HuH-7.5 (cell line): ENCODE measurements at regions not wholly inside any gene's neighbourhood (a gene's known extent, or its start where the extent isn't known, plus 50 kb on each side); places are given as distances from the start of the nearest gene placed in this dataset.
"Not testable (repeated sequence)": the region's sequence is repeated elsewhere in the genome, so short reads cannot be mapped to it uniquely, and the experiment has no call there.

Experiments
- DNase-seq: peaks from one replicate; pipeline ENCODE4 v3.0.0; 2011; ENCODE audit warnings: low spot score

- no peak for DNase-seq
These were observed 213.9 kb downstream of the PRDM9 start for GRCh38 chr5:23721336-23721735.

DNA sequence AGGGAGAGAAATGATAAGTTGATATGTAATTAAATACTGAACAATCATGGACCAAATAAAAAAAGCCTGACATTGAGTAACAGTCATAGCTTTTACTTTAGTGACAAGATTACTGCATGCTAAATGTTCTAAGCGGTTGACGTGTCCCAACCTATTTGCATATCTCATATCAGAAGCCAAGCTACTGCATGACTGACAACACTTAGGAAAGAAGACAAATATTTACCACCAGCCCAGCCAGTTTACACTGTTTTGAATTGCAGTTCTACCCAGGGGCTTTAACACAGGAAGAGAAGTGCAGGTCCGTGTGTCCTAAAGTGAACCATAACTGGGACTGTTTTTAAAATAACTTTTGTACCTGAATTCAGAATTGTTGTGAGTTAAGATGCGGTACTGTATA lies 219.9 kb downstream of the PRDM9 start:
- no peak for DNase-seq

DNA sequence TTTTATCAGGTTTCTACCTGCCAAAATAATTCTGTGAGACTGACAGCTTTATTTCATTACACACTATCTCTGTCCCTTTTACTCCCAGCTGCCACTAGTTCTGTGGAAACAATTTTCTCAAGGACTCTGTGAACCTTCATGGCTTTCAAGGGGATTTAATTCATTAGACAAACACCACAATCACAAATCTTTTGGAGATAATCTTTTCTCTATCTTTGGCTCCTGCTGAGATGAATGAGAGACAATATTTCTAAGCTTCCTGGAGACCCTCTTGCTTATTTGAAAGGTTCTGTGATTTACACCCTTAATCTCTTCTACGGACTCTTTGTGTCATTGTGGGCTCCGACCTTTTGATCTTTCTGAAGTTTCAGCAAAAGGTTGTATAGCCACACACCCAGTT lies 222.6 kb downstream of the PRDM9 start:
- no peak for DNase-seq

- DNase-seq = no peak
These were observed 232.6 kb downstream of the PRDM9 start for GRCh38 chr5:23740029-23740428.

DNA sequence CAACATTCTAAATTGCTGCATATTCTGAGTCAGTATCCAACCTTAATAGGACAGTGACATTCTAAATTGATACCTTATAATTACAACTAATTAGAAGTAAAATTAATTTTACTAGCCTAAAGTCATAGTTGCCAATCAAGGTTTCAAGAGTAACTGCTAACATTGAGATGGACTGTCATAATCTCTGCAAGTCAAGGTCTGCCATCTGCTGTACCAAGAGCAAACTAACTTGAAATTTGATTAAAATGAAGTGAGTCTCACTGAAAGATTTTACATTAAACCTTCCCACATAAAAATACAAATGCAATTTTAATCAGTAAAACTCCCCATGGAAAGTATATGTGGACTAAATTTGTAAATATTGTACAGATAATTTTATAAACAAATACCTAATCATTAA lies 235.3 kb downstream of the PRDM9 start:
- no peak for DNase-seq

DNA sequence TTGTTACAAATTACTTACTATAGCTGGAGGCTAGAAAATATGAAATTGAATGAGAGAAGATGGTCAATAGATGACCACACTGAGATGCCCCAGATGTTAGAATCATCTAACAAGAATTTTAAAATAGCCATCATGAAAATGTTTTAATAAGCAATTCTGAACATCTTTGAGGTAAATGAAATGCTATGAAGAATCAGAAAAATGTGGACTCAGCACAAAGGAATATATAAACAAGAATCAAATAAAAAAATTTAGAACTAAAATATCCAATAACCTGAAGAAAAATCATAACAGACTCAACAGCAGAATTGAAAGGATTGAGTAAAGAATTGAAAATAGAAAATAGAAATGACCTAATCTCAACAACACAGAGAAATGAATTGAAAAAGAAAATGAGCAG lies 248.5 kb downstream of the PRDM9 start:
- DNase-seq = no peak

- no peak for DNase-seq
These were observed 249.4 kb downstream of the PRDM9 start for GRCh38 chr5:23756779-23757178.

DNA sequence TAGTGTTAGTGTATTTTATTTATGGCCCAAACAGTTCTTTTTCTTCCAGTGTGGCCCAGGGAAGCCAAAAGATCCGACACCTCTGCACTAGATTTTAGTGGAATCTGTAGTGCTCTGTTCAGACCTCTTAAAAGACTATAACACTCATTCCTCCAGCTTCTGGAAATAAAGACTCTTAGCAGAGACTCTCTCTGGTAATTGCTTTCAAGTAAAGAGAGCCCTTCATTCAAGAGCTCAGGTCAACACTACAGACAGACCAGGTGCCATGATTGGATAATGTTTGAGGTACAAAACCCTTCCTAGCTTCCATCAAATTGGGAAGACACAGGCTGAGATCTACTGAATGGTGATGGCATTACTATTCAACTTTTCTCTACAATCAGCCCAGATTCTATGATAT lies 255.8 kb downstream of the PRDM9 start:
- DNase-seq = no peak

- DNase-seq = no peak
These were observed 269.3 kb downstream of the PRDM9 start for GRCh38 chr5:23776684-23777083.

DNA sequence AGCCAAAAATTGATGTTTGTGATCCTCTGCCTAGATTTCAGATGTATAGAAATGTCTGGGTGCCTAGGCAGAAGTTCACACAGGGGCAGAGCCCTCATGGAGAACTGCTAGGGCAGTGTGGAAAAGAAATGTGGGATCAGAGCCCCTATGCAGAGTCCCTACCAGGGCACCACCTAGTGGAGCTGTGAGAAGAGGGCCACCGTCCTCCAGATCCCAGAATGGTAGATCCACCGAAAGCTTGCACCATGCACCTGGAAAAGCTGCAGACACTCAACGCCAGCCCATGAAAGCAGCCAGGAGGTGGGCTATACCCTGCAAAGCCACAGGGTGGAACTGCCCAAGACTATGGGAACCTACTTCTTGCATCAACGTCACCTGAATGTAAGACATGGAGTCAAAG lies 292.9 kb downstream of the PRDM9 start:
- DNase-seq = not testable (repeated sequence)

DNA sequence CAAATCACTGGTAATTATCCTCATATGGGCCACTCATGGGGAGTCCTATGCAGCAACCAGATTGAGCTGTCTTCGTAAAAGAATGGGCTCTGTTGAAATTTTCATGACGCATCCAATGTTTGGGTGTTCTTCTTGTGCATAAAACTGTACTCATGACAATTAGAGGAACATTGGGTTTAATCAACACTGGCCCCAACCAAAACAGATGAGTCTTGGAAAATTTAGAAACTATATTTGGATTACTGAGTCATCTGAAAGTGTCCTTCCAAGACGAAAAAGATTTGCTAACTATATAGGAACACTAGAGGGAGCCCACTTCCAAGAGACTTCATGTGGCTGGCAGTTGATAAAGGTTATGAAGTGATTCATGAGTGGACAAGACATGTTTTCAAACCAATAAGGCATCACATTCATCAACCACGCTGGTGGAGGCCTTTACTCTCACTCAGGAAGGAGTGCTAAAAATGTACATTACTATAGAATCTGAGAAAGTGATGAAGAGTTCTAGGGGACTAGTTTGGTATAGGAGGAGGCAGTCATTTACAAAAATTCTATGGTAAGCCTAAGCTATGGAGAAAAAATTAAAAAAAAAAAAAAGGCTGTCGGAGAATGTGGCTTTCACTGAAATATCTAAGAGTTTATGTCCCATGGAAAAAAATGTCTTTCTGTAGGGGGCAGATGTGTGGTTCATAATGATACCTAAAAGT lies 313.5 kb downstream of the PRDM9 start:
- no peak for DNase-seq

- DNase-seq = no peak
These were observed 316.1 kb downstream of the PRDM9 start for GRCh38 chr5:23823521-23823920.

- DNase-seq = no peak
These were observed 317.8 kb downstream of the PRDM9 start for GRCh38 chr5:23825196-23825595.

GRCh38 chr5:23840083-23840482 lies 332.7 kb downstream of the PRDM9 start:
- DNase-seq = no peak

- no peak for DNase-seq
These were observed 357.4 kb downstream of the PRDM9 start for GRCh38 chr5:23864786-23865185.

DNA sequence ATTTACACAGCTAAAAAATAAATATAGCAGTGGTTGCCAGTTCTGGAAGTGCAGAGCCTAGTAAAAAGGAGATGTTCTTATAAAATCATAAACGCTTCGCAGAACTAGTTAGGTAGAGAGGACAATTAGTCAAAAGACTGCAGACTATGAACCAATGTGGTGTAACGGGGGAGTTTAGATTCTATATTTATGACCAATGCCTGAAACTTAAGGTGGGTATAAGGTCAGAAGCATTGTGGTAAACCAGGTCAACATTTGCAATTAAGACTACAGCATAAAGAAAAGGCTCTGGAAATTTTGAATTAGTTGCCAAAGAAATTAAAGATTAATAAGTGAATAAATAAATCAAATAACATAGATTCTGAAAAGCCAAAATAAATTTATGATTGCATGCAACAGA lies 370.4 kb downstream of the PRDM9 start:
- no peak for DNase-seq

DNA sequence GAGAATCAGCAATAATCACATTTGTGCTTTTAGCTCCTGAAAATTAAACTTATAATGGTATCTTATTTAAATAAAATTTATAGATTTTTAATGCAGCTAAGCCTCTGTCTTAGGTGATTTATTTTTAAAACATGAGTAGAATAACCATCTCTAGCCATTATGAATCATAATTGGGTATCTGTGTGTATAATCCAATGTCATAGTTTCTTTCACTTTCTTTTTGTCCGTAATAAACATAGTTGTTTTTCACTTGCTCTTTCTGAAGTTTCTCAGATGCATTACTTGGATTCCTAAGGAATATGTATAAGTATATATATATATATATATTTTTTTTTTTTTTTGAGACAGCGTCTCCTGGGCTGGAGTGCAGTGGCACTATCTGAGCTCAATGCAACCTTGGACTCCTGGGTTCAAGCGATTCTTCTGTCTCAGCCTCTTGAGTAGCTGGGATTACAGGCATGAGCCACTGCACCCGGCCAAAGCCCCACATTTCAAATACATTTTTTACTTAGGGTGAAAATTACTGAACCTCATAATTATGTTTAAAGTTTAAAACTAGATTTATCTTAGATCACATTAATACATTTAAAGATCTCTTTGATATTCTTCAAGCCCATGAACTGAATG lies 377.1 kb downstream of the PRDM9 start:
- no peak for DNase-seq

- no peak for DNase-seq
These were observed 386.2 kb downstream of the PRDM9 start for GRCh38 chr5:23893561-23893960.

DNA sequence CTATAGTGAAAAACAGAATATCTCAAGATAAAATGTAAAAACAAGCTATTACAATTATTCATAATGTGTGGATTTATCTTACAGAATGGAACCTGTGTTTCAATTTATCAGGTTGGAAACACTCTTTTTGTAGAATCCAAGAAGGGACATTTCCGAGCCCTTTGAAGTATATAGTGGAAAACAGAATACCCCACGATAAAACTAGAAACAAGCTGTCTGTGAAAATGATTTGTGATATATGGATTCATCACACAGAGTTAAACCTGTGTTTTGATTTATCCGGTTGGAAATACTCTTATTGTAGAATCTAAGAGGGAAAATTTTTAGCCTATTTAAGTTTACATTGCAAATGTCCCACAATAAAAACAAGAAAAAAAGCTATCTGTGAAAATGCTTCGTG lies 388.2 kb downstream of the PRDM9 start:
- DNase-seq = no peak

GRCh38 chr5:23930985-23931384 lies 423.6 kb downstream of the PRDM9 start:
- DNase-seq = no peak

GRCh38 chr5:23951261-23951928 lies 444.0 kb downstream of the PRDM9 start:
- peak; percentile 2 for DNase-seq

- DNase-seq = no peak
These were observed 456.0 kb downstream of the PRDM9 start for GRCh38 chr5:23963449-23963848.

- DNase-seq = no peak
These were observed 470.0 kb downstream of the PRDM9 start for GRCh38 chr5:23977365-23977764.

- no peak for DNase-seq
These were observed 470.6 kb downstream of the PRDM9 start for GRCh38 chr5:23977997-23978396.
